NCI-H460 (cell line): ENCODE measurements at regions not wholly inside any gene's neighbourhood (a gene's known extent, or its start where the extent isn't known, plus 50 kb on each side); places are given as distances from the start of the nearest gene placed in this dataset.

Experiments used
- DNase-seq: peaks from one replicate; pipeline ENCODE4 v3.0.0-alpha.2; 2016; ENCODE audit warnings: low read depth; ENCODE audit errors: extremely low read depth

DNA sequence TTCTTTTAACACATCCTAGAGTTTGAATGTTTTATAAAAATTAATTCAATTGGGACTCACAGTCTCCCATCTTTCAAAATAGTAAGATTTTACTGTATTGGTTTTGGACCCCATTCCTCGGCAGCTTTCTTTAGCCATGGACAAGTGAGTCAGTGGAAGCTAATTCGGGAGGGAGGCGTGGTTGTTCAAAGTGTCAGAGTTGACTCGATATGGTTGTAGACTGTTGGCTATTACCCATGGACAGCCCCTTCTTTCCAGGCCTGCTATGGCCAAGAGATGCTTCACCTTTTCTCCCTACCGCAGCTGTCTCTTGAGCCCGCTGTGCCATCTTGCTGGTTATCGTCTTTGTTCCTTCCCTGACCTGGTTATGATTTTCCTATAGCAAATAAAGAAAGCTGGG is 243.0 kb downstream of the CD83 start:
- no peak for DNase-seq

DNA sequence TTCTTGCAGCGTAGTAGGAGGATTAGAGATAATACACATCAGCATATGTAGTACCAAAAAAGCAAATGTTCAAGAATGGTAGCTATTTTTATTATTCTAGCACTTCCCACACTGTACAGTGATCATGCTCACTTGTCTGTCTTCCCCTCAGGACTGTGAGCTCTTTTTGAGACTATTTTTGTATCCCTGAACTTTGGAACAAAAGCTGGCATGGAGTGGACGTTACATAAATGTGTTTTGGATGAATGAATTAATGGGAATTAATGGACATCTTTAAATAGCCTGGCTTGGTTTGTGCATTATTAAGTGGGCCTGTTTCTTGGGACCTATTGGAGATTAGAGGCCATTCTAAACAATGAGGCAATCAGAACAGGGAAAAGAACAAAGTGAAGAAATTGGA is 243.7 kb downstream of the CD83 start:
- DNase-seq, result no peak

DNA sequence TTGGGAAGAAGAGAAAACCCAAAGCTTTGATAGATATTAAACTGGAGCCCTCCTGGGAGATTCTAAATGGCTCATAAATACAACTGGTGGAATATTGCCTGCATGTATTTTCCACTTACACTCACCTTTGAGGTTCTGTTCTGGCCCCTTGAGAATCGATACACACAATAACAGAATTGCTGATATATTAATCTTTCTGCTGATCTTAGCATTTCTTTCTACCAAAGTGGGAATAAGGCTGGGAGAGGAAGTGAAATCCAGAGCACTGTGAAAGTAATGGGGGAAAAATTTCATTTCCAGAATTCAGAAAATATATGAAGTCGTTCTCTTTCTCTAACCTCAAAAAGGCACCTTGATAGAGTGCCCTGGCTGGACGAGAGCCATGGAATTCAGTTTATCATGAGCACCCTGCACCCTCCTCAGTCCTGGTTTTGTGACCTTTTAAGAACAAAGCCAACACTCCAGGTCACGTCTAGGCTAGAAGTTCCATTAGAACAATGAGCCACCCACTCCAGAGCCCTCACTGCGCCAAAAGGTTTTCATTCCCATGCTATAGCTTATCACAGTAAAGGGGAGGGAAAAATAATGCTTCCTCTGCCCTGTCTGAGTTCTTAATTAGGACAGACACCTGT is 244.5 kb downstream of the CD83 start:
- no peak for DNase-seq

DNA sequence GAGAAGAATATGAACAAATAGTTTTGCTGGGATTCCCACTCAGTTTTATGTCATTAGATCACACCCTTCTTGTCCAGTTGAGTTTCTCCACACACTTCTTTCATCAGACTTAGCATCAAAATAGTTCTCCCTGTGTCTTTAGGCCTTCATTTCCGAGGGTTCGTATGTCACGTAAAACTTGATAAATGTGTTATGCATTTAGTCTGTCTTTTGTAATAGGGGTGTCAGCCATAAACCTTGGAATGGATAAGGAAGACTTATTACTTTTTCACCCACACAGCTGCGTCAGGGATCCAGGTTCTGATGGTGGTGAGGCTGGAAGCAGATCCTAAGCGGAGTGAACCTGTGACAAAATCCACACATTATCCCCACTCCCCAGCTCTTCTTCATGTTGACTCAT is 246.8 kb downstream of the CD83 start:
- DNase-seq, result no peak

DNA sequence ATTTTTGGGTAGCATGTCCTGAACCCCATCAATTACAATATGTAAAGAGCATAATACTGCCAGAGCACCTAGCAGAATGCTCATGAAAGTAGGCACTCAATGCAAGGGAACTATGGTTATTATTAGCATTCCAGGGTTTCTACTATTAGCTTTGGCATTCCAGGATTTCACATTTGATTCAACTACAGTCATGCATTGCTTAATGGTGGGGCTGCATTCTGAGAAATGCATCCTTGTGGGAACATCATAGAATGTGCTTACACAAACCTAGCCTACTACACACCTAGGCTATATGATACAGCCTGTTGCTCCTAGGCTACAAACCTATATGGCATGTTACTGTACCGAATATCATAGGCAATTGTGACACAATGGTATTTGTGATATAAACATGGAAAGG is 247.8 kb downstream of the CD83 start:
- DNase-seq, result no peak

DNA sequence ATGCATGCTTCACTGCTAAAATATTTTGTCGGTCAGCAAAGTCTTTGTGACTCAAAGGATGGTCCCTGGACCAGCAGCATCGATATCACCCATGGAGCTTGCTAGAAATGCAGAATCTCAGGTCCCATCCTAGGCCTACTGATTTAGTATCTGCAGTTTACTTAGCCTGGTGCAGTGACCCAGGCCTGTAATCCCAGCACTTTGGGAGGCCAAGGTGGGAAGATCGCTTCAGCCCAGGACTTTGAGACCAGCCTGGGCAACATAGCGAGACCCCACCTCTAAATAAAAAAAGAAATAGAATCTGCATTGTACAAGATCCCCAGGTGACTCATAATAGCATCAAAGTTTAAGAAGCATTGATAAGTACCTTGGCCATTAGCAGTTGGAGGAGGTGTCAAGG is 248.7 kb downstream of the CD83 start:
- DNase-seq, result no peak

DNA sequence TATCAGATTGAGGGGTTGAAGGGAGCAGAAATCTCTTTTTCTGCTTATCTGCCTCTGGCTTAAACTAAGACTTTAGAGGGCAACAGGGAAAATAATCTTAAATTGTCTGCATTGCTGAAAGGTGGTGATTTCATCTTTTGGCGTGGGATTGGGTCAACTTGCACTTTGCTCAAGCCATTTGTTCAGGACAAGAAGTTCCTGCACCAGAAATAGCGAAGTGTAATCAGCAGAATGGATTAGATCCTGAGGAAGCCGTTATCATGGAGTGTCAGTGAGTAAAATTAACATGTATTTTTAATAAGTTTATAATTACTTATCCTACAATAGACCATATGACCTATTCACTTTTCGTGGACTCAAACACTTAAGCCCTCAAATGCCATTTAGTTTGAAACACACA is 249.3 kb downstream of the CD83 start:
- DNase-seq, result no peak

DNA sequence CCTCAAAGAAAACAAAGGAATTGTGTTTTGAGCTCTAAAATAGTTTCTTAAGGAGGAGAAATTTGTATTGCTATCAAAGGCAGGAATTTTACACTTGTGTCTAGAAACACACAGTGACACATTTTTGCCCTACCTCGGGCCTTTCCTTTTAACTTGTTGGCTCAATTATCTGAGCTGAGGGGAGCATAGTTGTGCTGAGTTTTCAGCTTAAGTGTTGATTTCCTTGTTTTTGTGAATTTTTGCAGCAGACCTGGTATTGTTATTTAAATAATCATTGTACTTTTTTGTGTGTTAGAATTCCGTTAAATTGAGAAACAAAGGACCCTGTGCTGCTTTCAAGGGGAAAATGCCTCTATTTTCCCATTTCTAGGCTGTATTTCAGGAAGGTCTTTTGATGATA is 249.7 kb downstream of the CD83 start:
- no peak for DNase-seq

DNA sequence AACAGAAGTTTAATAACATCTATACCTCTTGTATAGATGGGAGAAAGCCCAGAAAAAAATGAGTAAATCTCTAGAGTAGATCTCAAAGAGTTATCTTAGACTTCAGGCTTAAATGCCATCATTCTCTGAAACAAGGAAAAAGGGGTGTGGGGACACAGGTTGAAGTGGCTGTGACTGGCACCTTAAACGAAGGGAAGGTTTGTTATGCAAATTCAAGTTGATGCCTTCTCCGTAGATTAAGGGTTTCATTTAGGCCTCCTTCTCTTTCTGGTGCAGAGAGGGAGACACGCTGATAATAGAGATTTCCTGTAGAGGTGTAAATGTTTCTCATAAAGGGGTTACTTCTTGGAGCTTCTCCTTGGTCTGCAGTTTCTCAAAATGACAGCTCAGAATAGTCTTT is 252.1 kb downstream of the CD83 start:
- DNase-seq, result no peak

DNA sequence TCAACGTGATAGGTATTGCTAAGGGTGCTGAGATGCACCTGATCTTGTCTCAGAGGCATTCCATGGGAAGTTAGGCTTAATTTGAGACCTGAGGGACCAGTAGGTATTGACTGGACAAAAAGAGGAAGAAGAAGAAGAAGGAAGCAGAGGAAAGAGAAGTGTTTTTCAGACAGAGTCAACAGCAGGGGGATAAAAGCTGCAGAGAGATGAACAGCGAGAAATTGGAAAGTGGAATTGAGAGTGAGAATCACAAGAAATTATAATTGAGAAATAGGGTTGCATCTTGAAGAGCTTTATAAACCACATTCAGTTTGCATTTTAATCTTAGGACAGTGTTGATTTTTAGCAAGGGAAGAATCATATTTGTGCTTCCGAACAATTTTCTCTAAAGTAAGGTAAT is 254.0 kb downstream of the CD83 start:
- no peak for DNase-seq

DNA sequence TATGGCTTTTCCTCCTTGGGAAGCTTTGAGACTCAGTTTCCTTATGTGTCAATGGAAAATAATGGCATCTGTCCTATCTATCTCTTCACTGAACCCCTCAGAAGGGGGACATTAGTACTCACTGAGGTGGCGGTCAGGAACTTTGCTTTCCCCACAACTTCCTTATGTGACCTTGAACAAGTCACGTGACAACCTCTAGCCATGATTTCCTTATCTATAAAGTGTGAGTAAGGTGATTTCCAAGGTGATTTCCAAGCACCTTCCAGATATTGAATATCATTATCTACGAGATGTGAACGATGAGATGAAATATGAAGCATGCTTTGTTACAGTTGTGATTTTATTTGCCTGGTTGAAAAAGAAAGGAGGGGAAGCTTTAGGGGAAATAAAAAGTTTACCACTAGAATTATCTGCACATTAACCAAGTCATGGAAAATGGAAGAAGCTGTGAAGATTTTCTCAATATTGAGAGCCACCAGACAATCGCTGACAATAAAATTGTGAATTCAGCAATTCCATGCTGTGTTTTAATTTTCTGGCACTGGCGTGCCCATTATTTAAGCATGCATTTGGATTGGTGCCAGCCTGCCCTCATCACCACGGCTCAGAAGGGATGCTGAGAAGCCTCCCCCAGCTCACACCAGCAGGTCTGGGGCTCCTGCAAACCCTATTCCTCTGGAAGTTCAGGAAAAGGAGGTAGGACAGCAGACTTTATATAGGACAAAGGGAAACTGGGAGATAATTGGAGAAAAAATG is 255.3 kb downstream of the CD83 start:
- no peak for DNase-seq

DNA sequence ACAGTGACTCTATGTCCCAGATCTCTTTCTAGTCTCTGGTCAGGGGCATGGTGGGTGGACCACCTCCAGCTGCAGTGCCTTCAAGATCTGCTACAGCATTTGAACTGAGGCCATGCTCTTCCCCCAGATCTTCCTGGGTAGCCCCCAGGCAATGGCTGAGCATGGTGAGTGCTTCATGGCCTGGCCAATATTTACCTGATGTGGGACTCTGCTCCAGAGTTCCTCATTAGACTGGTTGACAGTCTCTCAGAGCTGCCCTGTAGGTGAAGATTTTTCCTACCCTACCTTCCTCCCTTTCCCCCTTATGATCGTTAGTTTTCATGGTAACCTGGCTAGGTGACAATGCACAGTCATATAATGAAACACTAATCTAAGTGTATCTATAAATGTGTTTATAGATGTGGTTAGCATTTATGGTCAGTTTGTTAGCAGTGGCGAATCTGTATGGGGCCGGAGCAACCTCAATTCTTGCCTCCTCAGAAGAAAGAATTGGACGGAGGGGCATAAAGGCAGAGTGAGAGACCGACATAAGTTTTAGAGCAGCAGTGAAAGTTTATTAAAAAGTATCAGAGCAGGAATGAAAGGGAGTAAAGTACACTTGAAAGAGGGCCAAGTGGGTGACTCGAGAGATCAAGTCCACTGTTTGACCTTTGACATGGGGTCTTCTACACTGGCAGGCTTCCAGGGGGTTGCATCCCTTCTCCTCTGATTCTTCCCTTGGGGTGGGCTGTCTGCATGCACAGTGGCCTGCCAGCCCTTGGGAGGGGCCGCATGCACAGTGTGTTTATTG is 256.3 kb downstream of the CD83 start:
- no peak for DNase-seq

DNA sequence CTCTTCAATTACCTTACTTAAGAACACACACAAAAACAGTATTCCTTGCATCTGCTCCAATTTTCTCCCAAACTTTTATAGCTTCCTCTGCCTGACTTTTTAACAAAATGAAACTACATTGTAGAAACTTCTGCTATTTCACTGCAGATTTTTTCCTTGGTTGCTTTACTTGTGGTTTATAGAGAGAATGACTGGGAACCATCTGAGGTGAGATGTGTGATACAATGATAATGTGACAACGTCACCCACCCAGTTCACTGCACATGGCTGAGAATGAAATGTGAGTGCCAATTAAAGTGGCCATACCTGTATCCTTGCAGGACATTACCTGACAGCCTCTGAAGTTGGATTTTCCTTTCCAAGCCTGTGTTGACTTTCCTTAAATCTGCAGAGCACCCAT is 258.4 kb downstream of the CD83 start:
- DNase-seq, result no peak

DNA sequence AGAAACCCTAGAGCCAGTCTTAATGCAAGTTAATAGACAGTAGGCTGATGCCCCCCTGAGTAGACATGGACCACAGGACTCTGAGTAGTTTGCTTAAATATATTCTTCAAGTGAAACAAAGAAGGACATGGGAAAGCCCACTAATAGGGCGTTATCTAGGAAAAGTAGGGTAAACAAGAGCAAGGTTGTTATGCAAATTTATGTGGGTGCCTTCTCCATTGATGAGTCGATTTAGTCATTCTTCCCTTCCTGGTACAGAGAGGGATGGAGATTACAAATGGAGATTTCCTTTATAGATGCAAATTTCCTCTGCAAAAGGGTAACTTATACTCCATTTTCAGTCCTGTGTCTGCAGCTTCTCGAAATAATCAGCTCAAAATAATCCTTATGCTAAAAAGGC is 262.0 kb downstream of the CD83 start:
- DNase-seq, result no peak

DNA sequence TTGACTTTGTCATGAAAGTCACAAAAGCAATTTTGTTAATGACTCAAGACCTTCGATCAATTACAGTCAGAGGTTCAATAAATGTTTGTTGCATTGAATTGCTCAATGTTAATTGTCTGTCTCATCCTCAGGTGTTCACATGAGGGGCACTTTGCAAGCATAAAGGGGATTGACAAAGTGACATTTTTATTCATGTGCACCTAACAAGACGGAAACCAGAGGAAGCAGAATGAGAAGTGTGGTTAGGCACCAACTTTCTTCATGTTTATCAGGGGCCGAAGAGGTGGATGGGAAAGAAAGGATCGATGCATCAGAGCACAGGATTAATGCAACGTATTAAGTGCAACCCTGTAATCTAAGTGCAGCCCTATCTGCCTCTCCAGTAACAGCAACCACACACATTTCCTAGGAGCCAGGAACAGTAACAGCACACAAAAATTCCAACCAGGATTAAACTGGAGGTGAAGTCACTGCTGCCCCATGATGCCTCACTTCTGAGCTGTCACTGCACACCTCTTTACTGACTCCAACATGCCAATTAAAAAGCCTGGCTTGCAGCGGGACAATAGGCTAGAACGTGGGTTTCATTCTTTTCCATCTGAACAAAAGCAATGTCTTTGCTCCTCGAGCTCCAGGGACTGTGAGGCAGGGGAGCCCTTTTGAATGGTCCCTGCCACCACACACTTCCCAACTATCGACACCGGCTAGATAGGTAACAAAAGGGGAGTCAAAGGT is 262.7 kb downstream of the CD83 start:
- no peak for DNase-seq

DNA sequence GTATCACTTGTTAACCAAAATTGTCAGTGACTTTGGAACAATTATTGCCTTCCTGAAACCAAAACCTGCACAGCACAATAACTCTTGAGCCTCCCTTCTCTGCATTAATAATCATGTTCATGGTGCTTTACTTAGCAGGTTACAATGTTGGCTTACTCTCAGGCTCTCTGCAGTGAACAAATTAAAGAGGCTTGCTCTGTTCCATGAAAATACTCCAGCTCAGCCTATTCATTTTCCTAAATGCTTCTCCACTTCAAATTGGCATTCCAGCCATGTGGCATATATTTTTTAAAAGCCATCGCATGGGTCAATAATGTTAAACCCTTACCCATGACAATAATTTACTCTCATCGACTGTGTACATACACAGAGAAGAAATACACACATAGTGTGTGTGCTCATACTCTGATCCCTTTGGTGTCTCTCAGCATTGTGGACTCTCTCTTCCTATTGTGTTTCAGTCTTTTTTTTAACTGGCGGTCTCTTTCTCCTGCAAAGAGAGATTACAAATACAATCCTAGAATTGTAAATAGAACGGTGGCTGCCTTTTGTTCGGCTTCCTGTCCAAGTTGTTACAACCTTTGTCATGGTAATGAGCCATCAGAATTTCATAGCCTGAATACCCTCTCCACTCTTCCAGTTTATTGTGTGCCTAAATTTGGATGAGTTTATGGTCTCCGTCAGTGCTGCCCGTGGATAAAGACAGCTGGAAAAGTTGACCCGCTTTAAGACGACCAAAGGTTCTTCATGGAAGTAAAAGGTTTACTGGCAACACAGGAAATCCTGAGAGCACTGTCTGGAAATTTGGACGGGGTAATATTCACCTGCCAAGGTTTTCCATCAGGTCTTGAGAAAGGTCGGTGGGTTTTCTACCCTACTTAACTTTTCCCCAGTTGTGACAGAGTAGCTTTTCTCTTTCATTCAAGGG is 263.6 kb downstream of the CD83 start:
- DNase-seq, result no peak

DNA sequence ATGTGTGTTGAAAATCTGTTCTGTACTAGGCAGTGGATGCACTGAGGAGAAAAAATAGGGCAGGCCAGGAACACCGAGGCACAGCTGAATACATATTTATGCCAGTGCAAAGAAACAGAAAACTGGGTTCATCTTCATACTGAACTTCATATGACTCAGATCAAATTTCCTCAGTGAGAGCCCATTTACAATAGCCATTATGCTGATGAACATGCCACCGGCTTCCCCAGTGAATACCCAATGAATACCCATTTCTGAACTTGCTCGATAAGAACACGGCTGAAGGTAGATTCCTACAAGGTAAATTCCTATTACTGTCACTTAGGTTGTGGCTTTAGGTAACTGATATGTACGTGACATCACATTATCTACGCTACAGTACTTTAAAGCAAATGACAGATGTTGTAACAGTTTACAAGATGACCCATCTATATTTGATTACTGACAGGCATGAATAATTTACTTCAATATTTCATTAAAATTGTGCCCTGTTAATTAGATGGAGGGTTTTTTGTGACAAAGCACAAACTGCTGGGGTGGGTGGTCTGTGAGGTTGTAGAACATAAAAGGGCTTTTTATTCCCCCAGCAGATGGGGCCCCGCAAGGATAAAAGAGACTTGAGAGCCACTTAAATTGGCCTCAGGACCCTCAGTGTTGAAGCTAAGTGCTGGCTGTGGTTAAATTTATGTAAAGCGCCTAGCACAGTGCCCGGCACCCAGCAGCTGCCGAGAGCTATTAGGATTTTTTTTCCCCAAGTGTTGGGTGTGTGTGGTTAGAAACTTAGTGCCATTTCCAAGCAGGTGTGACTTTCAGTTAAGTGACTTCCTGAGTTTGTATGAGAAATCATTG is 264.5 kb downstream of the CD83 start:
- no peak for DNase-seq

DNA sequence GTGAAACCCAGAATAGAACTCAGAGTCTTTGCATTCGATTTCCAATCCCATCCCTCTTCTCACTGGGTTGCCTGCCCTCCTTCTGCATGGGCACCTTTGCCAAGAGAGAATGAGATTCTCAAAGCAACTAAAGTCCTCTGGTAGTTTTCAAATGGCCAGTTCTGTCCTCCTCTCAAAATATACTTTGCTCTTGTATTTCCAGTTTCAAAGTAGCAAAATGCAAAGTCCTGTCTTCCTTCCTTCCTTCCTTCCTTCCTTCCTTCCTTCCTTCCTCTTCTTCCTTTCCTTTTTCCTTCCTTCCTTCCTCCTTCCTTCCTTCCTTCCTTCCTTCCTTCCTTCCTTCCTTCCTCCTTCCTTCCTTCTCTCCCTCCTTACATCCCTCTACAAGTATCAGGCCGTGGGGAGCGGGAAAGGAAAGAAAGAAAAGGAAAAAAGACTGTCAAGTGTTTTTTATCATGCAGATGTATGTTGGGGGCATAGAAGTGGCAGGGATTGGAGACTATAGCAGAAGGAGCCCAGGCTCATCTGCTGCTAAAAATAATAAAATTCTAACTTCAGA is 265.2 kb downstream of the CD83 start:
- no peak for DNase-seq
